ENCODE measurements at regions not wholly inside any gene's neighbourhood (a gene's known extent, or its start where the extent isn't known, plus 50 kb on each side); places are given as distances from the start of the nearest gene placed in this dataset.

DNA sequence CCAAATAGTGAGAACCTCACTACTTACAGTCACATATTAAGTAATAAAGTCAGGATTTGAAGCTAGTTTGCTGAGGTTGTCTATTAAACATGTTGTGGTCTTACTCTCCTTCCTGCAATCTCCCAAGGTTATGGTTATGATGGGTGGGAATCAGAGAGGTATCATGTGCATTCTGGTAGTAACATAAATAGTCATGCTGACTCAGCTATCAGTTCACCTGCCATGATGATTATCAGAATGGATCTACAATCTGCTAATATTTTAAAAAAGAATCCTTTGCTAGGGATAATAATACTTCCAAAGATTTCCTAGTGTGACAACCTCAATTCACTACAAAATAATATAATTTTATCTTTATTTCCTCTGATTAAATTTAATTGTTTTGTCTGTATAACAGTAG lies 671.9 kb downstream of the KHDRBS2 start:
- TF ChIP-seq, protein P1, sequence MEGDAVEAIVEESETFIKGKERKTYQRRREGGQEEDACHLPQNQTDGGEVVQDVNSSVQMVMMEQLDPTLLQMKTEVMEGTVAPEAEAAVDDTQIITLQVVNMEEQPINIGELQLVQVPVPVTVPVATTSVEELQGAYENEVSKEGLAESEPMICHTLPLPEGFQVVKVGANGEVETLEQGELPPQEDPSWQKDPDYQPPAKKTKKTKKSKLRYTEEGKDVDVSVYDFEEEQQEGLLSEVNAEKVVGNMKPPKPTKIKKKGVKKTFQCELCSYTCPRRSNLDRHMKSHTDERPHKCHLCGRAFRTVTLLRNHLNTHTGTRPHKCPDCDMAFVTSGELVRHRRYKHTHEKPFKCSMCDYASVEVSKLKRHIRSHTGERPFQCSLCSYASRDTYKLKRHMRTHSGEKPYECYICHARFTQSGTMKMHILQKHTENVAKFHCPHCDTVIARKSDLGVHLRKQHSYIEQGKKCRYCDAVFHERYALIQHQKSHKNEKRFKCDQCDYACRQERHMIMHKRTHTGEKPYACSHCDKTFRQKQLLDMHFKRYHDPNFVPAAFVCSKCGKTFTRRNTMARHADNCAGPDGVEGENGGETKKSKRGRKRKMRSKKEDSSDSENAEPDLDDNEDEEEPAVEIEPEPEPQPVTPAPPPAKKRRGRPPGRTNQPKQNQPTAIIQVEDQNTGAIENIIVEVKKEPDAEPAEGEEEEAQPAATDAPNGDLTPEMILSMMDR (IDR thresholded peaks at IDR 0.05): no peak
- TF ChIP-seq POLR2A (IDR thresholded peaks at IDR 0.05): no peak
